B cell (primary cell): ENCODE measurements at regions not wholly inside any gene's neighbourhood (a gene's known extent, or its start where the extent isn't known, plus 50 kb on each side); places are given as distances from the start of the nearest gene placed in this dataset.

Experiments
- ATAC-seq: fragments of 200-7000 bp; cut with Tn5 transposase; one replicate; pipeline ENCODE4 v1.10.0; 2021; ENCODE audit warnings: low read depth, mild to moderate bottlenecking, moderate number of reproducible peaks, moderate library complexity
- CTCF ChIA-PET: fragments of 350-600 bp; sonication (Branson Sonifier 250); formaldehyde crosslinking; loops from one replicate; lab custom pipeline; 2021; ENCODE audit warnings: antibody characterized with exemption, inconsistent platforms; lab: Charles Lee
- POLR2A ChIA-PET: fragments of 350-600 bp; sonication (Branson Sonifier 250); formaldehyde crosslinking; loops from one replicate; lab custom pipeline; 2021; ENCODE audit warnings: antibody characterized with exemption; lab: Charles Lee
- DNase-seq: peaks from one replicate; pipeline ENCODE4 v3.0.0; 2013
- H2AFZ ChIP-seq: 2 replicates; pipeline ENCODE4 v1.6.1; 2012; ENCODE audit warnings: mild to moderate bottlenecking, low read depth, low read length; ENCODE audit not compliant: insufficient read depth, poor library complexity, severe bottlenecking
- H3K27ac ChIP-seq, 2 donors: 1 replicate in 1 of 2; 2 replicates in 1 of 2; pipeline ENCODE4 v1.5.1; 2012 to 2013; ENCODE audit warnings: low read length in 2 of 2, mild to moderate bottlenecking in 2 of 2, moderate library complexity in 1 of 2
- H3K27me3 ChIP-seq, 4 experiments: fragments of 200-600 bp in 1 of 4; sonication (generic) in 1 of 4; replicated peaks in 1 of 4; 1 replicate in 2 of 4; 2 replicates in 2 of 4; pipeline versions ENCODE4 v1.6.1 to v1.7.0; 2013 to 2016; ENCODE audit warnings: low read length in 3 of 4, mild to moderate bottlenecking in 2 of 4, mixed read lengths in 1 of 4, moderate library complexity in 1 of 4; ENCODE audit not compliant: insufficient read depth in 4 of 4, control insufficient read depth in 3 of 4; ENCODE audit errors: control extremely low read depth in 1 of 4
- H3K36me3 ChIP-seq, 2 experiments: replicated peaks in 1 of 2; 1 replicate in 1 of 2; 2 replicates in 1 of 2; pipeline versions ENCODE4 v1.6.1 to v1.7.1; 2013; ENCODE audit warnings: low read length in 1 of 2; ENCODE audit not compliant: insufficient read depth in 2 of 2, control insufficient read depth in 1 of 2; ENCODE audit errors: control extremely low read depth in 1 of 2, extremely low read depth in 1 of 2
- H3K4me1 ChIP-seq, 2 donors: fragments of 200-600 bp in 1 of 2; sonication (generic) in 1 of 2; 1 replicate in 1 of 2; 2 replicates in 1 of 2; pipeline versions ENCODE4 v1.5.1 to v1.6.1; 2013 to 2017; ENCODE audit warnings: low read length in 2 of 2; ENCODE audit not compliant: control insufficient read depth in 2 of 2, insufficient read depth in 2 of 2
- H3K4me2 ChIP-seq: replicated peaks from 2 replicates; pipeline ENCODE3; 2012; ENCODE audit warnings: mild to moderate bottlenecking, low read depth, low read length; ENCODE audit not compliant: poor library complexity, severe bottlenecking
- H3K4me3 ChIP-seq, 5 experiments: fragments of 200-600 bp in 1 of 5; sonication (generic) in 1 of 5; 1 replicate in 3 of 5; 2 replicates in 2 of 5; pipeline versions ENCODE4 v1.5.1 to v1.7.0; 2011 to 2016; ENCODE audit warnings: low read length in 4 of 5, mild to moderate bottlenecking in 4 of 5, low read depth in 2 of 5, control low read depth in 1 of 5, moderate library complexity in 1 of 5; ENCODE audit not compliant: insufficient read depth in 1 of 5; ENCODE audit errors: control extremely low read depth in 1 of 5, extremely low read depth in 1 of 5
- H3K79me2 ChIP-seq: fragments of 200-600 bp; sonication (generic); one replicate; pipeline ENCODE4 v1.6.0; 2016; ENCODE audit warnings: low read length; ENCODE audit not compliant: control insufficient read depth, insufficient read depth
- H3K9ac ChIP-seq: fragments of 200-600 bp; sonication (generic); 2 replicates; pipeline ENCODE4 v1.6.1; 2017; ENCODE audit warnings: mild to moderate bottlenecking, low read length, moderate library complexity
- H3K9me3 ChIP-seq, 3 donors: one replicate each; pipeline versions ENCODE4 v1.6.1 to v1.7.1; 2013; ENCODE audit warnings: low read length in 2 of 3; ENCODE audit not compliant: control insufficient read depth in 2 of 3, insufficient read depth in 1 of 3; ENCODE audit errors: control extremely low read depth in 1 of 3
- H4K20me1 ChIP-seq: 2 replicates; pipeline ENCODE4 v1.6.0; 2012; ENCODE audit warnings: mild to moderate bottlenecking, low read length; ENCODE audit not compliant: insufficient read depth, control insufficient read depth, poor library complexity, severe bottlenecking
- H3K27ac Mint-ChIP-seq: one replicate; pipeline ENCODE4 v1.8.0; 2021; ENCODE audit warnings: mixed read lengths
- H3K27me3 Mint-ChIP-seq: one replicate; pipeline ENCODE4 v1.8.0; 2021; ENCODE audit warnings: mixed read lengths
- H3K4me1 Mint-ChIP-seq: one replicate; pipeline ENCODE4 v1.8.0; 2021; ENCODE audit warnings: mixed read lengths
- H3K4me3 Mint-ChIP-seq: one replicate; pipeline ENCODE4 v1.8.0; 2021; ENCODE audit warnings: mixed read lengths
- H3K9me3 Mint-ChIP-seq: one replicate; pipeline ENCODE4 v1.8.0; 2022; ENCODE audit warnings: mixed read lengths; ENCODE audit not compliant: insufficient read depth
- EZH2 ChIP-seq: IDR thresholded peaks from 2 replicates; pipeline ENCODE4 v1.6.1; 2012; ENCODE audit warnings: borderline replicate concordance, low read depth, mild to moderate bottlenecking, moderate library complexity, low read length; ENCODE audit not compliant: insufficient read depth, poor library complexity, severe bottlenecking
- WGBS: methylation state at CpG from one replicate; pipeline ENCODE4 v1.1.5; 2013; ENCODE audit warnings: missing lambda C conversion rate; ENCODE audit not compliant: insufficient coverage; 5-methylcytosine and 5-hydroxymethylcytosine counted together
- intact Hi-C: fragments of 100-400 bp; cut with micrococcal nuclease; formaldehyde crosslinking; loops from one replicate; pipeline ENCODE4 v1.10.0; 2022
- TF ChIP-seq, protein P1 (sequence below): fragments of 200-600 bp; IDR thresholded peaks from one replicate; pipeline ENCODE4 v1.8.0; 2022; ENCODE audit warnings: antibody characterized with exemption, mild to moderate bottlenecking

DNA sequence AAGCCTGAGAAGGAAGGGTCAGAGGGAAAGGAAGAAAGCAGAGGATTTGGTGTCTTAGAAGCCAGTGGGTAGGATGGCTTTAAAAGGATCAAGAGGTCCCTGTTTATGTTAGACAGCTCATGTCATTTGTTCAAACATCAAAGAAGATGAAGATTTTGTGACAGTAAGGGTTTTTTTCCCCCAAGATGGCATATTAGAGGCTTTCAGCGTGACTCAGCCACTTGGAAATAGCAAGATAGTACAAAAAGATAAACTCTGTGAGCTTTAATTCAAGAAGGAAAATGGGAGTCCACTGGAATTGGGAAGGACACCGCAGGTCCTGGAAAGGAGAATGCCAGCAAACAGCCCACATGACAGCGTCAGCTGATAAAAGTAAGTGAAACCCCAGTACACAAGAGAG is 467.1 kb upstream of the THBS1 start:
- POLR2A ChIA-PET, result no interaction called here
- H3K4me1 ChIP-seq, result no peaks in the 10 kb centered on the region
- TF ChIP-seq, protein P1, sequence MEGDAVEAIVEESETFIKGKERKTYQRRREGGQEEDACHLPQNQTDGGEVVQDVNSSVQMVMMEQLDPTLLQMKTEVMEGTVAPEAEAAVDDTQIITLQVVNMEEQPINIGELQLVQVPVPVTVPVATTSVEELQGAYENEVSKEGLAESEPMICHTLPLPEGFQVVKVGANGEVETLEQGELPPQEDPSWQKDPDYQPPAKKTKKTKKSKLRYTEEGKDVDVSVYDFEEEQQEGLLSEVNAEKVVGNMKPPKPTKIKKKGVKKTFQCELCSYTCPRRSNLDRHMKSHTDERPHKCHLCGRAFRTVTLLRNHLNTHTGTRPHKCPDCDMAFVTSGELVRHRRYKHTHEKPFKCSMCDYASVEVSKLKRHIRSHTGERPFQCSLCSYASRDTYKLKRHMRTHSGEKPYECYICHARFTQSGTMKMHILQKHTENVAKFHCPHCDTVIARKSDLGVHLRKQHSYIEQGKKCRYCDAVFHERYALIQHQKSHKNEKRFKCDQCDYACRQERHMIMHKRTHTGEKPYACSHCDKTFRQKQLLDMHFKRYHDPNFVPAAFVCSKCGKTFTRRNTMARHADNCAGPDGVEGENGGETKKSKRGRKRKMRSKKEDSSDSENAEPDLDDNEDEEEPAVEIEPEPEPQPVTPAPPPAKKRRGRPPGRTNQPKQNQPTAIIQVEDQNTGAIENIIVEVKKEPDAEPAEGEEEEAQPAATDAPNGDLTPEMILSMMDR, result no peak
- TF ChIP-seq EZH2, result no peak
- H2AFZ ChIP-seq, result no peak overlapping the region
- no peak overlapping the region for H3K9ac ChIP-seq
- no peak overlapping the region for H3K27ac Mint-ChIP-seq
- no peaks in the 10 kb centered on the region for H3K4me1 Mint-ChIP-seq
- no peak overlapping the region for H3K27ac ChIP-seq
- no peak overlapping the region for H3K4me2 ChIP-seq
- H3K4me3 Mint-ChIP-seq, result no peak overlapping the region
- no peaks in the 10 kb centered on the region for H3K79me2 ChIP-seq
- CTCF ChIA-PET, result no interaction called here
- no peaks in the 10 kb centered on the region for H4K20me1 ChIP-seq
- H3K4me3 ChIP-seq, result no peak overlapping the region
- DNase-seq (no peak), ATAC-seq (no peak)
- H3K9me3 ChIP-seq, result peaks cover 0 to 15% (median 2%) of the 10 kb centered on the region in 3 donors
- H3K36me3 ChIP-seq, result no peaks in the 10 kb centered on the region
- WGBS, result 88% methylated on average over 3 of the region's 3 CpGs
- no peaks in the 10 kb centered on the region for H3K27me3 ChIP-seq
- peaks cover 18% of the 10 kb centered on the region for H3K27me3 Mint-ChIP-seq
- peaks cover 8% of the 10 kb centered on the region for H3K9me3 Mint-ChIP-seq
- intact Hi-C loops, result no loop called here

DNA sequence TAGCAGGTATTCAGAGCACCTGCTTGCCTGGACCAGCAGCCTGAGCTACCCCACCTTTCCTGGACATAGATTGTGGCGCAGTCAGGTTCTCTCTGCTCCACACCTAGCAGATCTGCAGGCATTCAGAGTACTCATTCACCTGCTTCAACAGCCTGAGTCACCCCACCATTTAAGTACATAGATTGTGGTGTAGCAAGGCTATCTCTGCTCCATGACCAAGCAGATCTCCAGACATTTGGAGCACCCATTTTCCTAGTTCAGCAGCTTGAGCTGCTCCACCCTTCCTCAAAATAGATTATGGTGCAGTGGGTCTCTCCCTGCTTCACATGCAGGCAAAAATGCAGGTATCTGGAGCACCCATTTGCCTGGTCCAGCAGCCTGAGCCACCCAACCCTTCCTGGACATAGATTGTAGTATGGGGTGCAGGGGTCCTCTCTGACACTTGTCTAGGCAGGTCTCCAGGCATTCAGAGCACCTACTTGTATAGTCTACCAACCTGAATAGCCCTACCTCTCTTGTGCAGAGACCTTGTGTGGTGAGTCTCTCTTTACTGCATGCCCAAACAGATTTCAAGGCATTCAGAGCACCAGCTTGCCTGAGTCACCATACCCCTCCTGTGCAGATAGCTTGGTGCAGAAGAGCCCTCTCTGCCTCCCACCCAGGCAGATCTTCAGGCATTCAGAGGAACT is 466.0 kb upstream of the THBS1 start:
- no peaks in the 10 kb centered on the region for H3K4me1 ChIP-seq
- H4K20me1 ChIP-seq, result no peaks in the 10 kb centered on the region
- peaks cover 0 to 15% (median 2%) of the 10 kb centered on the region in 3 donors for H3K9me3 ChIP-seq
- Mint-ChIP-seq H3K27ac (no peak overlapping the region), H3K4me1 (no peaks in the 10 kb centered on the region), H3K9me3 (peaks cover 8% of the 10 kb centered on the region), H3K27me3 (peaks cover 15% of the 10 kb centered on the region), H3K4me3 (no peak overlapping the region)
- ChIA-PET CTCF (no interaction called here), POLR2A (no interaction called here)
- H3K27me3 ChIP-seq, result no peaks in the 10 kb centered on the region
- H3K27ac ChIP-seq, result no peak overlapping the region
- TF ChIP-seq EZH2, result no peak
- TF ChIP-seq, protein P1, result no peak
- H3K4me3 ChIP-seq, result no peak overlapping the region
- no peak for ATAC-seq
- no peak overlapping the region for H2AFZ ChIP-seq
- no peak for DNase-seq
- H3K36me3 ChIP-seq, result no peaks in the 10 kb centered on the region
- no peak overlapping the region for H3K9ac ChIP-seq
- intact Hi-C loops, result no loop called here
- 100% methylated on average over 1 of the region's 1 CpG for WGBS
- H3K4me2 ChIP-seq, result no peak overlapping the region
- H3K79me2 ChIP-seq, result no peaks in the 10 kb centered on the region
